SK-N-SH treated with all-trans-retinoic acid at 6 μM for 48 hours (cell line): ENCODE measurements at regions not wholly inside any gene's neighbourhood (a gene's known extent, or its start where the extent isn't known, plus 50 kb on each side); places are given as distances from the start of the nearest gene placed in this dataset.

Experiments used
- PATZ1 ChIP-seq: fragments of 250-450 bp; sonication (Bioruptor Pico); IDR thresholded peaks from 2 replicates; pipeline ENCODE4 v1.8.0; 2020; ENCODE audit warnings: mild to moderate bottlenecking, moderate library complexity, borderline replicate concordance
- PPARA ChIP-seq: fragments of 250-450 bp; sonication (Bioruptor Pico); IDR thresholded peaks from 2 replicates; pipeline ENCODE4 v1.5.0; 2020; ENCODE audit warnings: mild to moderate bottlenecking, borderline replicate concordance
- ZFP3 ChIP-seq: fragments of 250-450 bp; sonication (Bioruptor Pico); IDR thresholded peaks from 2 replicates; pipeline ENCODE4 v1.5.0; 2020; ENCODE audit warnings: mild to moderate bottlenecking, moderate library complexity

- TF ChIP-seq PATZ1 (CRISPR knock-in tag) (no peak), PPARA (CRISPR knock-in tag) (no peak), ZFP3 (CRISPR knock-in tag) (no peak)
Observed at GRCh38 chr13:74820809-74821208, 661.2 kb downstream of the TBC1D4 start.
